A673 (cell line): ENCODE measurements at regions not wholly inside any gene's neighbourhood (a gene's known extent, or its start where the extent isn't known, plus 50 kb on each side); places are given as distances from the start of the nearest gene placed in this dataset.

ENCODE experiments used
- EZH2 ChIP-seq: fragments of 200-600 bp; sonication (generic); IDR thresholded peaks from 2 replicates; pipeline ENCODE4 v1.6.1; 2017; ENCODE audit warnings: borderline replicate concordance, low read depth, mild to moderate bottlenecking, mixed read lengths, antibody characterized with exemption, low read length; ENCODE audit not compliant: poor library complexity, severe bottlenecking
- TF ChIP-seq, protein P1 (sequence below): fragments of 300-800, 200-600 bp; sonication (generic); conservative IDR thresholded peaks from 2 replicates; pipeline ENCODE4 v1.5.1; 2017; ENCODE audit warnings: low read depth, mild to moderate bottlenecking, antibody characterized with exemption, low read length, moderate library complexity, mixed read lengths

DNA sequence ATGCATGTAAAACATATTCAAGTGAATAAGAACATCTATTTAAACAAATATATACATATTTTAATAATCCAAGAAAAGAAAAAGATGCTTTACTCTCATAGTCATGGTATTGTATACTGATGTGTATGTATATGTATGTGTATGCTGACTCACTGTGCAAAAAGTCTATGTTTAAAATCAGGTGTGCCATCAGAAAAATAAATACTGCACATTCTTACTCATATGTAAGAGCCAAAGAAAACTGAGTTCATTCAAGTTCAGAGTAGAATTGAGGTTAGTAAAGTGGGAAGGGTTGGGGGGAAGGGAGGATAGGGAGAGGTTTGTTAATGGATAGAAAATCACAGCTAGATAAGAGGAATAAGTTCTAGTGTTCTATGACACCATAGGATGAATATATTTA, 403.9 kb upstream of the SMIM31 start:
- TF ChIP-seq, protein P1, sequence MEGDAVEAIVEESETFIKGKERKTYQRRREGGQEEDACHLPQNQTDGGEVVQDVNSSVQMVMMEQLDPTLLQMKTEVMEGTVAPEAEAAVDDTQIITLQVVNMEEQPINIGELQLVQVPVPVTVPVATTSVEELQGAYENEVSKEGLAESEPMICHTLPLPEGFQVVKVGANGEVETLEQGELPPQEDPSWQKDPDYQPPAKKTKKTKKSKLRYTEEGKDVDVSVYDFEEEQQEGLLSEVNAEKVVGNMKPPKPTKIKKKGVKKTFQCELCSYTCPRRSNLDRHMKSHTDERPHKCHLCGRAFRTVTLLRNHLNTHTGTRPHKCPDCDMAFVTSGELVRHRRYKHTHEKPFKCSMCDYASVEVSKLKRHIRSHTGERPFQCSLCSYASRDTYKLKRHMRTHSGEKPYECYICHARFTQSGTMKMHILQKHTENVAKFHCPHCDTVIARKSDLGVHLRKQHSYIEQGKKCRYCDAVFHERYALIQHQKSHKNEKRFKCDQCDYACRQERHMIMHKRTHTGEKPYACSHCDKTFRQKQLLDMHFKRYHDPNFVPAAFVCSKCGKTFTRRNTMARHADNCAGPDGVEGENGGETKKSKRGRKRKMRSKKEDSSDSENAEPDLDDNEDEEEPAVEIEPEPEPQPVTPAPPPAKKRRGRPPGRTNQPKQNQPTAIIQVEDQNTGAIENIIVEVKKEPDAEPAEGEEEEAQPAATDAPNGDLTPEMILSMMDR, result no peak
- no peak for TF ChIP-seq EZH2
